Caco-2 (cell line): ENCODE measurements at regions not wholly inside any gene's neighbourhood (a gene's known extent, or its start where the extent isn't known, plus 50 kb on each side); places are given as distances from the start of the nearest gene placed in this dataset.

ENCODE experiments used
- BruUV-seq: library from RNA; stranded (reverse); fragments of 400-500 nt; replicated peaks from 2 replicates; lab custom pipeline; 2021; lab: Mats Ljungman, UMichigan
- CTCF ChIA-PET: fragments of 300-600 bp; sonication (Branson Sonifier 250); formaldehyde crosslinking; loops from one replicate; lab custom pipeline; 2022; ENCODE audit warnings: antibody characterized with exemption; lab: Charles Lee
- POLR2A ChIA-PET: fragments of 300-600 bp; sonication (Branson Sonifier 250); formaldehyde crosslinking; loops from one replicate; lab custom pipeline; 2022; ENCODE audit warnings: antibody characterized with exemption; lab: Charles Lee
- DNase-seq, 2 experiments: peaks; one replicate each; pipeline versions ENCODE4 v3.0.0 to v3.0.0-alpha.2; 2020 to 2022
- H3K27me3 ChIP-seq: replicated peaks from 2 replicates; pipeline ENCODE4 v1.6.0; 2011; ENCODE audit warnings: low read length; ENCODE audit not compliant: control insufficient read depth, insufficient read depth
- H3K36me3 ChIP-seq: 2 replicates; pipeline ENCODE4 v1.5.1; 2011; ENCODE audit warnings: low read length; ENCODE audit not compliant: control insufficient read depth, insufficient read depth
- H3K4me1 ChIP-seq: fragments of 250-450 bp; sonication (Bioruptor Pico); 2 replicates; pipeline ENCODE4 v1.5.1; 2020; ENCODE audit warnings: mild to moderate bottlenecking
- H3K4me3 ChIP-seq: 2 replicates; pipeline ENCODE4 v1.5.1; 2011; ENCODE audit warnings: low read depth, mild to moderate bottlenecking, control low read depth, low read length
- H3K9me3 ChIP-seq: fragments of 250-450 bp; sonication (Bioruptor Pico); 2 replicates; pipeline ENCODE4 v1.5.1; 2020; ENCODE audit warnings: mild to moderate bottlenecking, moderate library complexity
- H3K27ac Mint-ChIP-seq: one replicate; pipeline ENCODE4 v1.8.0; 2022; ENCODE audit warnings: mixed read lengths; ENCODE audit not compliant: unreplicated experiment
- H3K27me3 Mint-ChIP-seq: one replicate; pipeline ENCODE4 v1.8.0; 2022; ENCODE audit warnings: mixed read lengths; ENCODE audit not compliant: insufficient read depth, unreplicated experiment
- H3K36me3 Mint-ChIP-seq: one replicate; pipeline ENCODE4 v1.8.0; 2022; ENCODE audit warnings: mild to moderate bottlenecking, mixed read lengths; ENCODE audit not compliant: insufficient read depth, unreplicated experiment
- H3K4me1 Mint-ChIP-seq: one replicate; pipeline ENCODE4 v1.8.0; 2022; ENCODE audit warnings: low read depth, mixed read lengths; ENCODE audit not compliant: unreplicated experiment
- H3K4me3 Mint-ChIP-seq: one replicate; pipeline ENCODE4 v1.8.0; 2022; ENCODE audit warnings: mild to moderate bottlenecking, moderate library complexity, mixed read lengths; ENCODE audit not compliant: unreplicated experiment
- H3K9me3 Mint-ChIP-seq: one replicate; pipeline ENCODE4 v1.8.0; 2022; ENCODE audit warnings: mixed read lengths; ENCODE audit not compliant: unreplicated experiment
- CTCF ChIP-seq, 2 experiments: fragments of 200-600 bp in 1 of 2; IDR thresholded peaks; 1 replicate in 1 of 2; 2 replicates in 1 of 2; pipeline versions ENCODE4 v1.5.1 to v1.8.0; 2011 to 2022; ENCODE audit warnings: antibody characterized with exemption in 1 of 2, control low read depth in 1 of 2, inconsistent platforms in 1 of 2, low read depth in 1 of 2, low read length in 1 of 2, mild to moderate bottlenecking in 1 of 2, moderate library complexity in 1 of 2; ENCODE audit not compliant: insufficient read depth in 1 of 2, severe bottlenecking in 1 of 2, unreplicated experiment in 1 of 2
- intact Hi-C: fragments of 100-400 bp; cut with micrococcal nuclease; formaldehyde crosslinking; loops from one replicate; pipeline ENCODE4 v1.10.0; 2022; ENCODE audit not compliant: unreplicated experiment

- H3K4me3 ChIP-seq: no peak overlapping the region
- Mint-ChIP-seq H3K4me1 (no peaks in the 10 kb centered on the region), H3K27ac (no peak overlapping the region), H3K9me3 (no peaks in the 10 kb centered on the region), H3K27me3 (no peaks in the 10 kb centered on the region), H3K4me3 (no peak overlapping the region), H3K36me3 (no peaks in the 10 kb centered on the region)
- ChIA-PET POLR2A (no interaction called here), CTCF (no interaction called here)
- no TSS peak for BruUV-seq
- DNase-seq: no peak
- H3K4me1 ChIP-seq: no peaks in the 10 kb centered on the region
- no peaks in the 10 kb centered on the region for H3K27me3 ChIP-seq
- intact Hi-C loops: no loop called here
- TF ChIP-seq CTCF (IDR thresholded peaks at IDR 0.05; ENCODE audit: insufficient read depth in 1 of 2, low read depth in 1 of 2, low read length in 1 of 2, severe bottlenecking in 1 of 2, unreplicated experiment in 1 of 2): no peak
- H3K36me3 ChIP-seq: no peaks in the 10 kb centered on the region
- H3K9me3 ChIP-seq: no peaks in the 10 kb centered on the region
Measured at GRCh38 chr21:18764720-18765119, 361.1 kb upstream of the TMPRSS15 start.

- intact Hi-C loops: no loop called here
- Histone ChIP-seq H3K36me3 (no peaks in the 10 kb centered on the region), H3K27me3 (no peaks in the 10 kb centered on the region), H3K4me1 (peaks cover 8% of the 10 kb centered on the region; the same call in 1 of the 2 replicates), H3K9me3 (no peaks in the 10 kb centered on the region), H3K4me3 (no peak overlapping the region)
- H3K9me3 Mint-ChIP-seq: no peaks in the 10 kb centered on the region
- no peak for DNase-seq
- H3K27me3 Mint-ChIP-seq: no peaks in the 10 kb centered on the region
- no TSS peak for BruUV-seq
- no peak overlapping the region for H3K4me3 Mint-ChIP-seq
- H3K27ac Mint-ChIP-seq: no peak overlapping the region
- ChIA-PET POLR2A (no interaction called here), CTCF (no interaction called here)
- peaks cover 8% of the 10 kb centered on the region for H3K4me1 Mint-ChIP-seq
- TF ChIP-seq CTCF (IDR thresholded peaks at IDR 0.05; ENCODE audit: insufficient read depth in 1 of 2, low read depth in 1 of 2, low read length in 1 of 2, severe bottlenecking in 1 of 2, unreplicated experiment in 1 of 2): no peak
- no peaks in the 10 kb centered on the region for H3K36me3 Mint-ChIP-seq
Measured at GRCh38 chr21:18769599-18769998, 366.0 kb upstream of the TMPRSS15 start.

- DNase-seq: no peak
Measured at GRCh38 chr21:18771845-18772380, 368.3 kb upstream of the TMPRSS15 start.

More at GRCh38 chr21:18771845-18772380, 368.3 kb upstream of the TMPRSS15 start:
- Mint-ChIP-seq H3K27ac (no peak overlapping the region), H3K27me3 (no peaks in the 10 kb centered on the region), H3K4me3 (no peak overlapping the region), H3K9me3 (no peaks in the 10 kb centered on the region), H3K4me1 (peaks cover 8% of the 10 kb centered on the region), H3K36me3 (no peaks in the 10 kb centered on the region)
- Histone ChIP-seq H3K4me3 (no peak overlapping the region), H3K9me3 (no peaks in the 10 kb centered on the region), H3K4me1 (peaks cover 8% of the 10 kb centered on the region; the same call in 1 of the 2 replicates), H3K27me3 (no peaks in the 10 kb centered on the region), H3K36me3 (no peaks in the 10 kb centered on the region)
- TF ChIP-seq CTCF (IDR thresholded peaks at IDR 0.05; ENCODE audit: insufficient read depth in 1 of 2, low read depth in 1 of 2, low read length in 1 of 2, severe bottlenecking in 1 of 2, unreplicated experiment in 1 of 2): no peak
- no TSS peak for BruUV-seq
- ChIA-PET CTCF (no interaction called here), POLR2A (no interaction called here)
- intact Hi-C loops: no loop called here
